ENCODE measurements at regions not wholly inside any gene's neighbourhood (a gene's known extent, or its start where the extent isn't known, plus 50 kb on each side); places are given as distances from the start of the nearest gene placed in this dataset.

- H3K27me3 Mint-ChIP-seq (ENCODE audit: unreplicated experiment): no peaks in the 10 kb centered on the region
- no peaks in the 10 kb centered on the region for H3K4me1 Mint-ChIP-seq (ENCODE audit: low read depth, unreplicated experiment)
- H3K36me3 Mint-ChIP-seq (ENCODE audit: unreplicated experiment): no peaks in the 10 kb centered on the region
- DNase-seq: no peak
- no peak overlapping the region for H3K4me3 Mint-ChIP-seq (ENCODE audit: unreplicated experiment)
- H3K9me3 Mint-ChIP-seq (ENCODE audit: unreplicated experiment): no peaks in the 10 kb centered on the region
- no peak for TF ChIP-seq CTCF (IDR thresholded peaks at IDR 0.05; ENCODE audit: partially characterized antibody, unreplicated experiment)
- no peak overlapping the region for H3K27ac Mint-ChIP-seq (ENCODE audit: unreplicated experiment)
Observed at GRCh38 chr5:122673343-122673742, 101.5 kb upstream of the SNX2 start.

- no peaks in the 10 kb centered on the region for H3K36me3 Mint-ChIP-seq (ENCODE audit: unreplicated experiment)
- no peak overlapping the region for H3K4me3 Mint-ChIP-seq (ENCODE audit: unreplicated experiment)
- TF ChIP-seq CTCF (IDR thresholded peaks at IDR 0.05; ENCODE audit: partially characterized antibody, unreplicated experiment): no peak
- no peak overlapping the region for H3K27ac Mint-ChIP-seq (ENCODE audit: unreplicated experiment)
- DNase-seq: no peak
- no peaks in the 10 kb centered on the region for H3K27me3 Mint-ChIP-seq (ENCODE audit: unreplicated experiment)
- no peaks in the 10 kb centered on the region for H3K4me1 Mint-ChIP-seq (ENCODE audit: low read depth, unreplicated experiment)
- no peaks in the 10 kb centered on the region for H3K9me3 Mint-ChIP-seq (ENCODE audit: unreplicated experiment)
Observed at GRCh38 chr5:122674385-122674784, 100.5 kb upstream of the SNX2 start.

GRCh38 chr5:122680623-122681350 lies 94.1 kb upstream of the SNX2 start:
- Mint-ChIP-seq H3K27ac (ENCODE audit: unreplicated experiment) (no peak overlapping the region), H3K36me3 (ENCODE audit: unreplicated experiment) (no peaks in the 10 kb centered on the region), H3K27me3 (ENCODE audit: unreplicated experiment) (no peaks in the 10 kb centered on the region), H3K4me3 (ENCODE audit: unreplicated experiment) (no peak overlapping the region), H3K4me1 (ENCODE audit: low read depth, unreplicated experiment) (no peaks in the 10 kb centered on the region), H3K9me3 (ENCODE audit: unreplicated experiment) (no peaks in the 10 kb centered on the region)
- no peak for TF ChIP-seq CTCF (IDR thresholded peaks at IDR 0.05; ENCODE audit: partially characterized antibody, unreplicated experiment)
- DNase-seq: no peak

- DNase-seq: no peak
- Mint-ChIP-seq H3K27ac (ENCODE audit: unreplicated experiment) (no peak overlapping the region), H3K27me3 (ENCODE audit: unreplicated experiment) (no peaks in the 10 kb centered on the region), H3K4me3 (ENCODE audit: unreplicated experiment) (no peak overlapping the region), H3K36me3 (ENCODE audit: unreplicated experiment) (no peaks in the 10 kb centered on the region), H3K4me1 (ENCODE audit: low read depth, unreplicated experiment) (no peaks in the 10 kb centered on the region), H3K9me3 (ENCODE audit: unreplicated experiment) (no peaks in the 10 kb centered on the region)
- no peak for TF ChIP-seq CTCF (IDR thresholded peaks at IDR 0.05; ENCODE audit: partially characterized antibody, unreplicated experiment)
Observed at GRCh38 chr5:122683631-122684030, 91.2 kb upstream of the SNX2 start.

- no peak for DNase-seq
- H3K27me3 Mint-ChIP-seq (ENCODE audit: unreplicated experiment): no peaks in the 10 kb centered on the region
- H3K36me3 Mint-ChIP-seq (ENCODE audit: unreplicated experiment): no peaks in the 10 kb centered on the region
- TF ChIP-seq CTCF (IDR thresholded peaks at IDR 0.05; ENCODE audit: partially characterized antibody, unreplicated experiment): no peak
- no peaks in the 10 kb centered on the region for H3K4me1 Mint-ChIP-seq (ENCODE audit: low read depth, unreplicated experiment)
- no peak overlapping the region for H3K4me3 Mint-ChIP-seq (ENCODE audit: unreplicated experiment)
- no peaks in the 10 kb centered on the region for H3K9me3 Mint-ChIP-seq (ENCODE audit: unreplicated experiment)
- no peak overlapping the region for H3K27ac Mint-ChIP-seq (ENCODE audit: unreplicated experiment)
Observed at GRCh38 chr5:122690266-122690665, 84.6 kb upstream of the SNX2 start.
